ENCODE measurements at regions not wholly inside any gene's neighbourhood (a gene's known extent, or its start where the extent isn't known, plus 50 kb on each side); places are given as distances from the start of the nearest gene placed in this dataset.

- no peak for DNase-seq (ENCODE audit: low read depth)
Measured at GRCh38 chr9:7984203-7984602, 184.6 kb upstream of the DMAC1 start.

DNA sequence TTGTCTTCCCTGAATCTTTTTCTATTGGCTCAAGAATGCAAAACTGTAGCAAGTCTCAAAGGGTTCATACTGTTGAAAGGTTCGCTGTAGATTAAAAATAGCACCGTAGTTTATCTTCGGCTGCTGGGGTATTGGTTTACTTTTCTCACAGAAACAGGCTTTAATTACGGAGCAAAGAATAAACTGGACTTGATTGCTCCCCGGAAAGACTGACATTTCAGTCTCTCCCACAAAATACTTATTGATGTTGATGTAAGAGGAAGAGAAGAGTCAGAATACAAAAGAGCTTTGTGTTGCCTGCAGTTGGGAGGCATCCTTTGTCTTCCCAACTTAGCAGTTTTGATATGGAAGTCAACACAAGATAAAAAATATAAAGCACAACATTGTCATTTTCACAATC lies 183.9 kb upstream of the DMAC1 start:
- no peak for DNase-seq (ENCODE audit: low read depth)

DNA sequence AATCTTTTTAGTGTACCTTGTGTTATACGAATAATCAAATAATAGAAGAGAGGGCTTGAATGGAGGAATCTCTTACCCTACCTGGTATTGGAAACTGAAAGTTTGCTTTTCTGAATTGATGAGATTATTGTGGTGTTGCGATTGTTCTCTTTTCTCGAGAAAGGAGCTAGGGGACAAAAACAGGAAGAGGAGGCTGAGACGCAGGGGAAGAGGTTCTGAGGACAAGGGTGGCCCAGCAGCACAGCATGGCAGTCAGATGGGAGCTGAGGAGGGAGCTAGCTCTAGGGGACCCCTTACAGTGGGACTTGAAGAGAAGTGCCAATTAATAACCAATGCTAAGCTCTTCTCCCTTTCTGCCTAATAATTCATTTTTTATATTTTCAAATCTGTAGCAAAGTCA lies 183.3 kb upstream of the DMAC1 start:
- DNase-seq (ENCODE audit: low read depth), result no peak

DNA sequence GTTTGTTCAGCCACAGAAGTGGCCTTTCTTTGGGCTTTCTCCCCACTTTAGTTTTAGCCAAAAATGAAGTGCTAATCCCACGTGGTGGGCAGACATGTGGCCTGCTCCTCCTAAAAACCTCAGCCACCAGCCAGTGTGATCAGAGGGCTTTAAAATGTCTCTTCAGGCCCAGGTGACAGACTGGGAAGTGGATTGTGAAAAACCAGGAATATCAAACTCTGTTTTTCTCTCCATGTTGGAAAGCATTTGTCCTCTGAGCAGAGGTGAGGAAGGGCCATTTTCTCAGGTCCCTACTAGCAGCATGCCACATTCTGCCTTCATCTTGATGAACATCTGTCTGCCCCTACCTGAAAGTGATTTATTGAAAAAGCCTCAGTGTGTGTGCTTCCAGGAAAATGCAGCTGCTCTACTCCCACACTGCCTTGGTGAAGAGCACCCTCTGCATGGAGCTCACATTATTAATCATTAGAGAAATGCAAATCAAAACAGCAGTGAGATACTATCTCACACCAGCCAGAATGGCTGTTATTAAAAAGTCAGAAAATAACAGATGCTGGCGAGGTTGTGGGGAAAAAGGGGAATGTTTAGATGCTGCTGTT lies 181.2 kb upstream of the DMAC1 start:
- DNase-seq (ENCODE audit: low read depth), result no peak

DNA sequence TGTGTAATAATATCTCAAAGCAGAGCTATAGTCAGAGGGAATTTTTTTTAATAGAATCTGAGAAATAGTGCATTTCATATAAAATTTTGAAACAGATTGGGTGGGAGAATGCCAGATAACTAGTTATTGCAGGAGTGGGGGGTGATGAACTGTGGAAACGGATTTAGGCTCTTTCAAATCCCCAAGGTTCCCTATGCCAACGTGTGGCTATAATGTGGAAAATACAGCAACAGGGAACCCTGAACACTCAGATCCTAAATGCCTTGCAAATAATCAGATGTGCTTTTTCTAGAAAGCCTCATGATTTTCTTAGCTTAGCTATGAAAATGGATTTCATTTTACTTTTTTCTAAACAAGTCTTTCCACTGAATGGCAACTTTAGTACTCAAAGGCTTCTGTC lies 180.5 kb upstream of the DMAC1 start:
- no peak for DNase-seq (ENCODE audit: low read depth)

DNA sequence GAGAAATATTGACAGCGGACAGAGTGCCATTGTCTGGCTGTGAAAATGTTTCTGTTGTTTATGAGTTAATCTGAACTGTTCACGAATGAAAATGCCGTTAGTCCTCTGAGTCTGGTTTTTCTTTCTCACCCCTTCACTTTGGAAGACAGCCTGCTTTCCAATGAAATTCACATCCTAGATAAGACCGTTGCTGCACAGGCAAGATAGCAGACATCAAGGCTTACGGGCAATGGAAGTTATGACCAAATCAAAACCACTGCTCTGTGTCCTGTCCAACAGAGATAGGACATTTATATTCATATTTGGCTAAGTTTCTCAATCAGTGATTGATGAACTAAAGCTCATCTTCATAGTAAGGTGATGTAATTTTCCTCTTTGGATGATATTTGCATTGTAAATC lies 180.0 kb upstream of the DMAC1 start:
- DNase-seq (ENCODE audit: low read depth), result no peak

DNA sequence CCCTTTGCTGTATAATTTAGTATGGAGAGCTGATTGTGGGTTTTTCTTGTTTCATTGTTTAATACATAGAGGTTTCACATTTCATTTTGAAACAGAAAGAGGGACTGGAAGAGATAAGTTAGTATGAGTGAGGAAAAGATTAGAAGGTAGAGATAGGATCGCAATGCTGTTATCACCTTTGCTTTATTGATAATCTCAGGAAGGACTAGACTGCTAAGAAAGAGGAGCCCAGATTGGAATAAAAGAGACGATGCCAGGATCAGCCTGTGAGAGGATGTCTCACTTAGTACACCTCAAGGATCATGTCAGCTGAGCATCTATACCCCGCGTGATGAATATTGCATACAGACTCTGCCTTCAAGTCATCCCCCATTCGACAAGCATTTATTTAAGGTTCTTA lies 178.0 kb upstream of the DMAC1 start:
- DNase-seq (ENCODE audit: low read depth), result no peak

GRCh38 chr9:7976856-7977255 lies 177.3 kb upstream of the DMAC1 start:
- DNase-seq (ENCODE audit: low read depth), result no peak

GRCh38 chr9:7976167-7976755 lies 176.7 kb upstream of the DMAC1 start:
- peak; percentile 65 for DNase-seq (ENCODE audit: low read depth)

- DNase-seq (ENCODE audit: low read depth), result no peak
Measured at GRCh38 chr9:7975336-7975735, 175.8 kb upstream of the DMAC1 start.

GRCh38 chr9:7974335-7974960 lies 174.9 kb upstream of the DMAC1 start:
- DNase-seq (ENCODE audit: low read depth), result no peak

- DNase-seq (ENCODE audit: low read depth), result no peak
Measured at GRCh38 chr9:7973123-7973522, 173.5 kb upstream of the DMAC1 start.

GRCh38 chr9:7970681-7971330 lies 171.2 kb upstream of the DMAC1 start:
- DNase-seq (ENCODE audit: low read depth), result peak; percentile 37

GRCh38 chr9:7968687-7969086 lies 169.1 kb upstream of the DMAC1 start:
- no peak for DNase-seq (ENCODE audit: low read depth)

DNA sequence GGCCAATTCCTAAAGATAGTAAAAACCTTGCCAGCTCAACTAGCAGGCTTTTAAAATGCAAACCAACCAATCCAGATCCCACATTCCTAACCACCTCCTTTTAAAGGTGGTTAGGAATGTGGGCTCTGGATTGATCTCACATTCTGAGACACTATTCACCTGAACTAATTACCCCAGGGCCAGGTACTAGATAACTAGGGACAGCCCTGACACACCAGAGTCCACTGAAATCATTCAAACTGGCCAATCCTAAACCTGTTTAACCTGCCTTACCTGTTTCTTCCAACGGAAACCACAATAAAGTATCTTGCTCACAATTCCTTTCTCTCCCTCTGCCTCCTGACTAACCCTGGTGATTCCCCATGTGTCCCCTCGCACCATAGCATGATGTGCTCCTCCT lies 168.3 kb upstream of the DMAC1 start:
- peak; percentile 23 for DNase-seq (ENCODE audit: low read depth)

DNA sequence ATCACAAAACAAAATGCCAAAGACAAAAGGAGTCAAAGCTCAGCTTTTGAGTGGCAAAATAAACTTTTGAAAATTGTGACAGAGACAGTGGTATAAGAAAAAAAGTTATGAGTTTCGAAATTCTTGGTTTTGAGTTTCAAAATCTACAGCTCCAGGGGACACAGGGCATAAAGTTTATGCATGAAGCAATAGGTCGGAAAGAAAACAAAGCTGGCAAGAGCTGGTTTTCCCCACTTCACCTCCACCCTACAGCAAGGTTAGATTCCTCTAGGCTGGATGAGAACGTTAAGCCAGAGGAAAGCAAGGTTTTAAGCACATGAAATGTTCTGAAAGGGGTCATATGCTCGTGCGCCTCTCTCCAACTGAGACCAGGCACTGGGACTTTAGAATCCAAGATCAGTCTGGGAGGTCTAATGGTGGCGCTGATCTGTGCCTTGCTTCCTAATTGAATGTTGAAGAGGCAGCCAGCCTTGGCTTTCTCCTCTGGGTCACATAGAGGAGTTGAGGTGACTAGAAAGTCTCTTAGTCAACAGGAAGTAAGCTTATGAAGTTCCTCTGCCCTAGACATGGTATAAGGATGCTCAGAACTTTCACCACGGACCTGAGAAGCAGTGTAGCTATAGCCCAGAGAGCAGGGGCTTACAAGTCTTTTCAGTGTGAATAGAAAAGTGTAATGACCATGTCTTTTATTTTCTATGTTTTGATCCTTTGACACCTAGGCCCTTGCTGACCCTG lies 167.7 kb upstream of the DMAC1 start:
- peak; percentile 49 for DNase-seq (ENCODE audit: low read depth)

DNA sequence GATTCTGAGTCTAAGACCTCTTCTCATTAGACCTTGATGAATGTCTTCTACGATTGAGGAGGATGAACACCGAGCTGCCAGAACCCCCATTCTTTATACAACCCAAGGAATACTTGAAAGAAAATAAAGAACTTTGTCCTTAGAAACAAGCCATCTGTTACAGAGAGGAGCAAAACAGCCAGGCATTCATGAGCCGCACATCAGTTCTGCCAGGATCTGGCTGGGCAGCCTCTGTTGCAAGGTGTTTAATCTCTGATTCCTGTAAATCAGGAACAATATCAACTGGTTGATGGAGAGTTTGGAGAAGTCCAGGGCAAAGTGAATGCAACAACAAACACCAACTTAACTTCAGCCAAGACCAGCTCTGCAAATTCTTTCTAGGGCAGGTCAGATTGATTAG lies 165.5 kb upstream of the DMAC1 start:
- DNase-seq (ENCODE audit: low read depth), result no peak

GRCh38 chr9:7963026-7963425 lies 163.4 kb upstream of the DMAC1 start:
- DNase-seq (ENCODE audit: low read depth), result no peak

GRCh38 chr9:7961076-7961475 lies 161.5 kb upstream of the DMAC1 start:
- DNase-seq (ENCODE audit: low read depth), result no peak

- no peak for DNase-seq (ENCODE audit: low read depth)
Measured at GRCh38 chr9:7960320-7961050, 160.9 kb upstream of the DMAC1 start.

DNA sequence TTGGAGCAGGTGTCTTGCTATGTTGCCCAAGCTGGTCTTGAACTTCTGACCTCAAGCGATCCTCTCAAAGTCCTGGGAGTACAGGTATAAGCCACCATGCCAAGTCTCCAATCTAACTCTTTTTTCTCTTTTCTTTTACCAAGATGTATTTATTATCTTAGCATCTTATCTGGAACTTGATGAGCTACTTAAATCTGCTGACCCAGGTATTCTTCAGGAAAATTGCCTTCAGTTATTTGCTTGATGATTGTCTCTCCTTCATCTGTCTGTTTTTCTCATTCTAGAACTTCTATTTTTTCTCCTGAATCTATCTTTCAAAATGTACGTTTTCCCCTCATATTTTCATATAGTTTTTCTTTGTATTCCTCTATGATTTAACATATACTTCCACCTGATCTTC lies 158.2 kb upstream of the DMAC1 start:
- DNase-seq (ENCODE audit: low read depth), result no peak

GRCh38 chr9:7947577-7947976 lies 148.0 kb upstream of the DMAC1 start:
- no peak for DNase-seq (ENCODE audit: low read depth)

Measured in renal cortical epithelial cell (primary cell).